ENCODE measurements at regions not wholly inside any gene's neighbourhood (a gene's known extent, or its start where the extent isn't known, plus 50 kb on each side); places are given as distances from the start of the nearest gene placed in this dataset.
A peak's percentile ranks its signal among the peaks of the same experiment; 100 is the strongest.

DNA sequence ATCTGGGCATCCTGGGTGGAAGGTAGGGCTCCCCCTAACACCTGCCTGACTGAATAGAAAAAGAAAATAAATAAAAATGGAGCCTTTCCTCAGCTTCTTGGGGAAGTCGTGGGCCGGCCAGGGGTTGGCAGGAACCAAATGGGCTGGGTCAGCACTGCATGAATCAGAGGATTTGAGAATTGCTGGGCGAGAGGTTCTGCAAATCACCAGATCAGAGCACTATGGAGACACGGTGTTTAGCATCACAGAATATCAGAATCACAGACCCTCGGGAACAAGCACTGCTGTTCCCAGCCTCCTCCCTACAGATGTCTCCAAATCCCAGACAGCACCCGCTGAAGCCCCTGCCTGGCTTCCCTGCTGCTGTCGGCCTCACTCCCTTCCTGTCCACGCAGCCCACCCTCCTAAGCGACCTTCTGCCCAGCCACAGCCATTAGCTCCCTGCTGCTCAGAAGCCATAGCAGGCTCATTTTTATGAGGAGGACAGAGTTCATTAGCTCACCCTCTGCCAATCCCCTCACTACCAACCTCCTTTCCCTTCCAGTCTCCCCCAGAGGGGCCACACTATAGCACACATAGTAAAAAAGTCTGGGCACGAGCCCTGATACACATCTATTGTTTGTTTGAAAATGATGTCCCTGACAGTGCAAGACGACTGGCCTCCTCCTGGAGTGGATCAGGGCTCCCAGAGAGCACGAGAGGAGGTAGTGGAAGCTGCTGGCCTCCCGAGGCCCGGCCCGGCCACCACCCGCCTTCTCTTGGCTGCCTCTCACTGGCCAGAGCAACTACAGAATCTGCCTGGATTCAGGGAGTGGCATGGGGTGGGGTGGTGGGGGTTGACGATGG lies 64.6 kb upstream of the TAF1B start:
- TF ChIP-seq, protein P1, sequence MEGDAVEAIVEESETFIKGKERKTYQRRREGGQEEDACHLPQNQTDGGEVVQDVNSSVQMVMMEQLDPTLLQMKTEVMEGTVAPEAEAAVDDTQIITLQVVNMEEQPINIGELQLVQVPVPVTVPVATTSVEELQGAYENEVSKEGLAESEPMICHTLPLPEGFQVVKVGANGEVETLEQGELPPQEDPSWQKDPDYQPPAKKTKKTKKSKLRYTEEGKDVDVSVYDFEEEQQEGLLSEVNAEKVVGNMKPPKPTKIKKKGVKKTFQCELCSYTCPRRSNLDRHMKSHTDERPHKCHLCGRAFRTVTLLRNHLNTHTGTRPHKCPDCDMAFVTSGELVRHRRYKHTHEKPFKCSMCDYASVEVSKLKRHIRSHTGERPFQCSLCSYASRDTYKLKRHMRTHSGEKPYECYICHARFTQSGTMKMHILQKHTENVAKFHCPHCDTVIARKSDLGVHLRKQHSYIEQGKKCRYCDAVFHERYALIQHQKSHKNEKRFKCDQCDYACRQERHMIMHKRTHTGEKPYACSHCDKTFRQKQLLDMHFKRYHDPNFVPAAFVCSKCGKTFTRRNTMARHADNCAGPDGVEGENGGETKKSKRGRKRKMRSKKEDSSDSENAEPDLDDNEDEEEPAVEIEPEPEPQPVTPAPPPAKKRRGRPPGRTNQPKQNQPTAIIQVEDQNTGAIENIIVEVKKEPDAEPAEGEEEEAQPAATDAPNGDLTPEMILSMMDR (IDR thresholded peaks at IDR 0.05), result no peak
- Histone ChIP-seq H3K4me3 (no peak overlapping the region), H3K9me3 (no peaks in the 10 kb centered on the region), H3K9ac (ENCODE audit: low read depth in 2 of 2, low read length in 2 of 2) (no peak overlapping the region), H3K27ac (no peak overlapping the region), H3K27me3 (no peaks in the 10 kb centered on the region), H3K36me3 (no peaks in the 10 kb centered on the region), H3K4me1 (no peaks in the 10 kb centered on the region)
- intact Hi-C loops (cut with DNase I), result no loop called here
- DNase-seq, result no peak

DNA sequence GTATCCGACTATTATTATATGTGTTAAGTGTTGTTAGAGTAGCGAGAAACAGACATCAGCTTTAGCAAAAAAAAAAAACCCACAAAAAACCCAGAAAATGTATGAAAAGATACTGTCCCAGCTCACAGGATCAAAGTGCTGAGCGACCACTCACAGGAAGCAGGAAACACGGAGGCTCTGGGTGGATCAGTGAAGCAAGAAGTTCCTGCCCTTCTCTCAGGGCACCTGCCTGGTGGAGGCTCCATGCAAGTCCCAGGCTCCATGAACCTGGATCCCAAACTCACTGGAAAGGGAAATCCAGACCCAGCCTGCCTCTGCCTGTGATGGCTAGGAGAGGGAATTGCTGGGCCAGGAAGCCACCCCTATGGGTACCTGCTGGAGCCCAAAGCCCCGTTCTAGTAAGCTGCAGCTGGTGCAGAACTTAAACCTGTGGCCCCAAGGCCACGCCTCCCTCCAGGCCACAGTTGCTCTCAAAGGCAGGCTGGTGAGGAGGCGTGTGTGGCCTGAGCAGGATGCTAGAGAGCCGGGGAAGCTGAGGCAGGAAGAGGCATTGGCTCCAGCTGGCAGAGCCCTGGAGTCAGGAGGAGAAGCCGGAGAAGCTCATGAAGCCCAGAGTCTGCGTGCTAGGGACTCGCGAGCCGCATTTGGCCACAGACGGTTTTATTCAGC lies 63.5 kb upstream of the TAF1B start:
- no peak overlapping the region for H3K9ac ChIP-seq (ENCODE audit: low read depth in 2 of 2, low read length in 2 of 2)
- DNase-seq, result no peak
- H3K4me1 ChIP-seq, result no peaks in the 10 kb centered on the region
- no peak overlapping the region for H3K27ac ChIP-seq
- intact Hi-C loops (cut with DNase I), result no loop called here
- H3K27me3 ChIP-seq, result no peaks in the 10 kb centered on the region
- TF ChIP-seq, protein P1 (IDR thresholded peaks at IDR 0.05), result no peak
- no peak overlapping the region for H3K4me3 ChIP-seq
- H3K36me3 ChIP-seq, result no peaks in the 10 kb centered on the region
- no peaks in the 10 kb centered on the region for H3K9me3 ChIP-seq

DNA sequence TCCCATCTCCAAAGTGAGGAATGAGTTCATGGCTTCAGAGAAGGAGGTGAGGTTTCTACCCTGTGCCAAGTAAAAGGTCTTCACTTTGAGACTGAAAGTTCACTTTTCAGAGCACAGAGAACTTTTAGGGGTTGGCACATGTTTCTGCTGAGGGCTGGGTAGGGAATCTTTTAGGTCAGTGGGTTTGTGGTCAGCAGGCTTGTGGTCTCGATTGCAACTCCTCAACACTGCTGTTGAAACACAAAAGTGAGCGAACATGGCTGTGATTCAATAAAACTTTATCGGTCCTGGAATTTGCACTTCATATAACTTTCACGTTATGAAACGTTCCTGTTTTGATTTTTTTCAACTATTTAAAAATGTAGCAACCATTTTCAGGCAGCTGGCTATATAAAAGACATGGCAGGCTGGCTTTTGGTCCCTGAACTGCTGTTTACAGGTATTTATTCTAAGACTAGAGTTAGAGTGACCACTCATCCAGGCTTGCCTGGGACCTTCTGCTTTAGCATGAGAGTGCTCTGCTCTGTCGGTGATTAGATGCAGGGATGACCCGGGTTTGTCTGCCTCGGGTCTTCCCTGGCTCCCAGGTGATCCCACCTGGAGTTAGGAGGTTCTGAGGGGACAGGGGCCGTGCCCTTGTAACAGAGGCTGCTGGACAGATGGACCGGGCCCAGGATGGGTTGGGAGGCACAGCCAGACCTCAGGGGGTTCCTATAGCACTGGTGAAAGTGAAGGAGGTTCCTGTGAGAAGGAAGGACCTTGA lies 62.7 kb upstream of the TAF1B start:
- DNase-seq, result no peak
- Histone ChIP-seq H3K27me3 (no peaks in the 10 kb centered on the region), H3K9ac (ENCODE audit: low read depth in 2 of 2, low read length in 2 of 2) (no peak overlapping the region), H3K4me1 (no peaks in the 10 kb centered on the region), H3K9me3 (no peaks in the 10 kb centered on the region), H3K36me3 (no peaks in the 10 kb centered on the region), H3K4me3 (no peak overlapping the region), H3K27ac (no peak overlapping the region)
- TF ChIP-seq, protein P1 (IDR thresholded peaks at IDR 0.05), result no peak
- intact Hi-C loops (cut with DNase I), result no loop called here

DNA sequence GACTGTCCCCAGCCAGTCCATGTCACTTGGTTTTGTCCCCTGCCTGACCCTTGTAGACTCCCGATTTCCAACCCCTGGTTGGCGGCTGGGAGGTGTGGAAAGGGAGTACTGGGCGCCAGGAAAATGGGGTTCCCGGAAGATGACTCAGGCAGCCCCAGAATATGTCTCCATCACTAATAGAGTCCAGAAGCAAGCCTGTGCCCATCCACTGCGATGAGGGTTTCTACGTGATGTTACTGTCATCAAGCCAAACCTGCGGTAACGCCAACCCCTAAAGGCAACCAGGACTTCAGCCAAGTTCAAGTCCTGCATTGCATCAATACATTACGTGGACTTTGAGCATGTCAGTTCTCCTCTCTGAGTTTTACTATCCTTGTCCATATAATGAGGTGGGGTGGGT lies 62.0 kb upstream of the TAF1B start:
- TF ChIP-seq, protein P1 (IDR thresholded peaks at IDR 0.05), result no peak
- Histone ChIP-seq H3K36me3 (no peaks in the 10 kb centered on the region), H3K4me3 (no peak overlapping the region), H3K27ac (no peak overlapping the region), H3K4me1 (no peaks in the 10 kb centered on the region), H3K27me3 (no peaks in the 10 kb centered on the region), H3K9ac (ENCODE audit: low read depth in 2 of 2, low read length in 2 of 2) (no peak overlapping the region), H3K9me3 (no peaks in the 10 kb centered on the region)
- intact Hi-C loops (cut with DNase I), result no loop called here
- no peak for DNase-seq

DNA sequence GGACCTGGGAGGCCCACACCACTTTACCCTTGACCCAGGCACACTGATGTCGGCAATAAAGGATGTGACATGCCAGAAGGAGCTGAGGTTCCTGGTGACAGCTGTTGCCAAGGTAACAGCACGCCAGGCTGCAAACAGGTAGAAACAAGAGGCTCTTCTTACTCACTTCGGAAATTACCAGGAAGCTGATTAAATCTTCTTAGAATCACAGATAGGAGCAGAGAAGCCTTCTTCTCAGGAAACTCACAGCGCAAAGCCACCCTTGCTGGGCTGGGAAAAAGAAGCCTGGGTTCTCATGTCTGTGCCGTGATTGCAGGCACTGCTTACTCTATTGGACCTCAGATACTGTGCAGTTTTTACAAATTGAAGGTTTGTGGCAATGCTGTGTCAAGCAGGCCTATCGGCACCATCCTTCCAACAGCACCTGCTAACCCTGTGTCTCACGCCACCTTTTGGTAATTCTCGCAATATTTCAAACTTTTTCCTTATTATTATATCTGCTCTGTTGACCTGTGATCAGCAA lies 61.0 kb upstream of the TAF1B start:
- Histone ChIP-seq H3K4me1 (no peaks in the 10 kb centered on the region), H3K9me3 (no peaks in the 10 kb centered on the region), H3K9ac (ENCODE audit: low read depth in 2 of 2, low read length in 2 of 2) (peak overlapping the region in 1 of 2 donors; percentile 28), H3K27me3 (no peaks in the 10 kb centered on the region), H3K4me3 (no peak overlapping the region), H3K27ac (no peak overlapping the region), H3K36me3 (no peaks in the 10 kb centered on the region)
- TF ChIP-seq, protein P1 (IDR thresholded peaks at IDR 0.05), result no peak
- intact Hi-C loops (cut with DNase I), result no loop called here
- peak; percentile 52 for DNase-seq

All from colonic mucosa (tissue), 4 donors.